Glomerular visceral epithelial cell (primary cell): ENCODE measurements at regions not wholly inside any gene's neighbourhood (a gene's known extent, or its start where the extent isn't known, plus 50 kb on each side); places are given as distances from the start of the nearest gene placed in this dataset.

Source experiments
- DNase-seq: peaks from one replicate; pipeline ENCODE4 v3.0.0-alpha.2; 2016; ENCODE audit errors: extremely low spot score

DNA sequence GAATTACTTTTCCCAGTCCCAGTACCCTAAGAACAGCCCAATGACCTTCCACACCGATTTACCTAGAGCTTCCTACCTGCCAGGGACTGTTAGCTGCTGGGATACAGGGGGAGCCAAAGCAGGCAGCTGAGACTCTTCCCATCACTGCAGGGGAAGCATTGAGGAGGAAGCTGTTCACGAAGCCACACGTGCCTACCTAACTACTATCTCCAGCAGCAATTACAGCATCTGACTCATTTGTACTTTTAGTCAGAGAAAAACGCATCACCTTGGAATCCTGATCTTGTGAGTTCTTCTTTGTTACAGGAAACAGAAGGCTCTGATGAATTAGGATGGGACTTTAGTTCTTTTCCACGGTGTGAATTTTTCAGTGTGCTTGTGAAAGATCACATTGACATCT lies 113.7 kb upstream of the DHX40 start:
- DNase-seq = peak; percentile 43

DNA sequence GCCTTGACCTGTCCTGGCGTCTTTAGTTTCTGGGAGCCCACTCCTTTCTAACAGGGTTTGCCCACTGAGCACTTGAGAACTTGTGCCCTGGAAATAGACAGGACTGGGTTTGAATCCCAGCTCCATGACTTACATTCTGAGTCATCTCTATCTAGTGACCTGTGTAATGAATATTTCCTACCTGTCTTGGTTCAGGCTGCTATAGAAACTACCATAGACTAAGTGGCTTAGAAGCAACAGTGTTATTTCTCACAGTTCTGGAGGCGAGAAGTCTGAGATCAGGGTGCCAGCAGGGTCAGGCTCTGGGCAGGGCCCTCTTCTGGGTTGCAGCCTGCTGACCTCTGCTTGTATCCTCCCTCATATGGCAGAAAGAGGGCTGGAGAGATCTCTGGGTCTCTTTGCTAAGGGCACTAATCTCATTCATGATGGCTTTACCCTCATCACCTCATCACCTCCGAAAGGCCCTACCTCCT lies 110.7 kb upstream of the DHX40 start:
- DNase-seq = no peak

GRCh38 chr17:59456428-59456827 lies 109.0 kb upstream of the DHX40 start:
- DNase-seq = no peak

DNA sequence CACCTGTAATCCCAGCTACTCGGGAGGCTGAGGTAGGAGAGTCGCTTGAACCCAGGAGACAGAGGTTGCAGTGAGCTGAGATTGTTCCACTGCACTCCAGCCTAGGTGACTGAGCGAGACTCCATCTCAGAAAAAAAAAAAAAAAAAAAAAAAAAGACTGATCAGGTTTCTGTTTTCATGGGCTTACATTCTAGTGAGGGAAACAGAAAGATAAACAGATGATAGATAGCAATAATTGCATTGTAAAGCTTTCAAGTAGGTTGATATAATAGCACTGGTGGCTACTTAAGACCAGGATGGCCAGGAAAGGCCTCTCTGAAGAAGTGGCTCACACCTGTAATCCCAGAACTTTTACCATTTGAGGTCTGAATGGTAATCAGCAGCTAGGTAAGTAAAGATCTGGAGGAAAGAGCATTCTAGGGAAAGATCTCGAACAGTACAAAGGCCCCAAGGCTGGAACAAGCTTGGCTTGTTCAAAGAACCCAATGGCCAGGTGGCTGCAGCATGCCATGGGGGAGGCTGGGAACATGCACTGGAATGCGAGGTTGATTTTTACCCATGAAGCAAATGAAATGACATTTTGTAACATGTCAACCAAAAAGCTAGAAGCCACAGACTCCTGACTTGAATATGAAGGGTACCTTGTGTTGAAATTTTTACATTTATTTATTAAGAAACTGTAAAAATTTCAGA lies 108.3 kb upstream of the DHX40 start:
- no peak for DNase-seq

GRCh38 chr17:59462385-59462784 lies 103.0 kb upstream of the DHX40 start:
- DNase-seq = no peak

- no peak for DNase-seq
Observed at GRCh38 chr17:59464246-59464645, 101.2 kb upstream of the DHX40 start.

DNA sequence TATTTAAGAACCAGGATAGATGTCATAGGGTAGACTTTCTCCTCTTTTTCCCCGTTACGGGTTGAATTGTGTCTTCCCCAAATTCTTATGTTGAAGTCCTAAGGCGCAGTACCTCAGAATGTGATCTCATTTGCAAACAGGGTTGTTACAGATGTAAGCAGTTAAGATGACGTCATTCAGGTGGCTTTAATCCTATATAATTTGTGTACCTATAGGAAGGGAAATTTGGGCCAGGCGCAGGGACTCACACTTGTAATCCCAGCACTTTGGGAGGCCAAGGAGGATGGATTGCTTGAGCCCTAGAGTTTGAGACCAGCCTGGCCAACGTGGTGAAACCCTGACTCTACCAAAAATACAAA lies 99.5 kb upstream of the DHX40 start:
- no peak for DNase-seq

GRCh38 chr17:59466946-59467801 lies 98.2 kb upstream of the DHX40 start:
- no peak for DNase-seq

- DNase-seq = no peak
Observed at GRCh38 chr17:59469786-59470485, 95.5 kb upstream of the DHX40 start.

DNA sequence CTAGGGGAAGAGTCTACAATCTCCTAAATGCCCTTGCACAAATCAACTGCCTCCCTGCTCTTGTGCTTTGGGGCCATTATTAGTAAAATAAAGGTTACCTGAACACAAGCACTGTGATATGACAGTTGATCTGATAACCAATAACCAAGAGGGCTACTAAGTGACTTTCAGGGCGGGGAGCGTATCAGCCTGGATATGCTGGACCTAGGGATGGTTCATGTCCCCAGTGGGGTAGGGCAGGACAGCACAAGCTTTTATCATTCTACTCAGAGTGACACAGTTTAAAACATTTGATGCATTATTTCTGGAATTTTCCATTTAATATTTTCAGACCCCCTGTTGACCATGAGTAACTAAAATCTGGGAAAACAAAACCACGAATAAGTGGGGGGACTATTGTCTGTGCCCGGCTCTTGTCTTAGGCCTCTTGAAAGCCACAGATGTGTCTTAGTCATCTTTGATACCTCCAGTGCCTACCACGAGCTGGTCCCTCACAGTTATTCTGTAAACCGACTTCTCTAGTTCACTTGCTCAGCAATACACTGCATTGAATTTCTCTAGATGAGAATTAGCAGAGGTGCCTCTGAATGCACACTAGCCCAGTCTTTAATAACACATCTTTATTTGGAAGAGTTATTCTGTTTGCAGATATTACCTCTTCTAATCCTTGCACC lies 94.6 kb upstream of the DHX40 start:
- DNase-seq = peak; percentile 8

DNA sequence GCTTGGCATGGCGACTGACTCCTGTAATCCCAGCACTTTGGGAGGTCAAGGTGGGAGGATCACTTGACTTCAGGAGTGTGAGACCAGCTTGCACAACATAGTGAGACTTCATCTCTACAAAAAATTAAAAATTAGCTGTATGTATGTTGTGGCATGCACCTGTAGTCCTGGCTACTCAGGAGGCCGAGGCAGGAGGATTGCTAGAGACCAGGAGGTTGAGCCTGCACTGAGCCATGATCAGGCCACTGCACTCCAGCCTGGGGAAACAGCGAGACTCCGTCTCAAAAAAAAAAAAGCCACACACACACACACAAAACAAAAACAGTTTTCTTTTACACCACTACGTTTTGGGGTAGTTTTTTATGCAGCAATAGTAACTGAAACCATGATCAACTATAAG lies 89.0 kb upstream of the DHX40 start:
- no peak for DNase-seq

GRCh38 chr17:59479141-59479540 lies 86.3 kb upstream of the DHX40 start:
- DNase-seq = no peak

DNA sequence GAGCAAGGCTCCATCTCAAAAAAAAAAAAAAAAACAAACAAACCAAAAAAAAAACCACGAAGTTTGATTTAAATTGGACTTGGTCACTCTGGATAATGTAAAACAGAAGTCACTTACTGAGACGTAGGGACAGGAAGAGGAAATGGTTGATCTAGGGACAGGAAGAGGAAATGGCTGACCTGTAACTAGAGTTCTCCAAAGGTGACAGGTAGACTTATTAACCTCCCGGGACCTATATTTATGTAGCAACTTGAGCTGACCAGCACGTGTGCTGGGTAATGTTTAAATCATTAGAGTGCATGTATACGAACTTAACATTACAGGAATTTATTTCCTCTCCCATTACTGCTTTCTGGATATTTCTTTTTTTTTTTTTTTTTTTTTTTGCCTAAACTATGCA lies 81.5 kb upstream of the DHX40 start:
- DNase-seq = no peak

- DNase-seq = no peak
Observed at GRCh38 chr17:59485015-59485414, 80.4 kb upstream of the DHX40 start.

GRCh38 chr17:59485946-59486345 lies 79.5 kb upstream of the DHX40 start:
- DNase-seq = no peak

- DNase-seq = no peak
Observed at GRCh38 chr17:59487161-59487873, 78.1 kb upstream of the DHX40 start.

DNA sequence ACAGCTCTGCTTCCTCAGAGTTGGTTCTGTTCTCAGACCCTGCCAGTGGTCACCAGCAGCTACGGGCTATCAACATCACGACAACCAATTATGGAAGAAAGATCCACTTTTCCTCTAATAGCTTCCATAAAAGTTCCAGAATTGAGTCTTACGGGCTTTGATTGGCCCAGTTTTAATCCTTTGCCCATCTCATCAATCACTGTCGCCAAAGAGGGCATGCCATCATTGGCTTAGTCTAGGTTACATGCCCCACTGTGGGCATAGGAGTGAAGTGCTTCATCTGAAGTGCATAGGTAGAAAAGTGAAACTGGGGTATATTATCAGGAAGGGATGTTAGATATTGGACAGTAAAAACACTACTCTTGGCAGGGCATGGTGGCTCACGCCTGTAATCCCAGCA lies 76.6 kb upstream of the DHX40 start:
- no peak for DNase-seq

- no peak for DNase-seq
Observed at GRCh38 chr17:59490216-59490615, 75.2 kb upstream of the DHX40 start.

DNA sequence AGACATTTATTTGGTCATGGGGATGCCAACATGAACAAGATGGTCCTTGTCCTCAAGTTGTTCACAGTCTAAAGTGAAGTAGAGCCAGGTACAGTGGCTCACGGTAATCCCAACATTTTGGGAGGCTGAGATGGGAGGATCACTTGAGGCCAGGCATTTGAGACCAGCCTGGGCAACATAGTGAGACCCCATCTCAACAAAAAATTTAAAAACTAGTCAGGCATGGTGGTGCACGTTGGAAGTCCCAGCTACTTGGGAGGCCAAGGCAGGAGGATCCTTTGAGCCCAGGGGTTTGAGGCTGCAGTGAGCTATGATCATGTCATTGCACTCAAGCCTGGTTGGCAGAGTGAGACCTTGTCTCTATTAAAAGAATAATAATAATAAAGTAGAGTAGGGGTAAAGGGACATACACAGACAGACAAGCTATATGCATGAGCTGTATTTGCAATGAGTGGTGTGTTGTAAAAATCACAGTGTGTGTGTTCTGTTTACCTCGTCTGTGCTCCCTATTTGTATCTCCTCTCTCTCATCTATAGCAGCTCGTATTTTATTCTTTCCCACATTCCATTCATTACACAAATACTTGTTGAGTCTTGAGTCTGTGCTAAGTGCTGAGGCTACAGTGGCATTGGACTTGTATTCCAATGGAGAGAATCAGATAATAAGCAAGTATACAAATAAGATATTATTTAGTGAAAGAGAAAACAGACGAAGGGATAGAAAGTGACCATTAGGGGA lies 73.9 kb upstream of the DHX40 start:
- no peak for DNase-seq

DNA sequence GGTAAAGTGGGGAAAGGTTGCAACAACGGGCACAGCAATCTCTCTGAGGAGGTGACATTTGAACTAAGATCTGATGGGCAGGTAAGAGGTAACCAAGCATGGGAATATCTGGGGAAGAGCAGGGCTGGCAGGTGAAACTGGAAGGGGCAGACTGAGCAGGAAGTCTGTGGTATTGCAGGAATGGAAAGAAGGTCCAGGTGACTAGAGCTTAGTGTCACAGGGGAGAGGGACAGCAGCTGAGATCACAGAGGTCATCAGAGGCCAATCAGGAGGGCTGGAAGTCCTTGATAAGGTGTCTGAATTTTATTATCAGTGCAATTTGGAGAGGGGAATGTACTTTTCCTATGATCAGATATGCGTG lies 73.3 kb upstream of the DHX40 start:
- DNase-seq = no peak

DNA sequence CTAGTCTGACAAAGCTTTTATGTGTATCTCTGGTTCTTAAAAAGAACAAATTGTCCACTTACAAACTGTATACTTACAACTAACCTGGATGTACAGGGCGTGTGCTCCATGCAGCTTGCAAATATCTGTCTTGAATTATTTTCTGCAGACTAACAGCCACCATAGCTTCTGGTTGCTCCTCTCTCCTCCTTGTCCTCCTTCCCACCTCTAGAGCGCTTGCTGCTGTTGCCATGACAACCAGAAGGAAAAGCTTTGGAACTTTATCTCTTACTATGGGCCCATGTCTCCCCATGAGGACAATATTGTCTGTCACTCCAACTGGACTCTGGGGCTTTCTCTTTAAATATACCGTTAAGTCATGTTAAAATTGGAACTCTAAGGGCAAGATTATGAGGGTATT lies 71.5 kb upstream of the DHX40 start:
- DNase-seq = no peak
